ENCODE measurements at regions not wholly inside any gene's neighbourhood (a gene's known extent, or its start where the extent isn't known, plus 50 kb on each side); places are given as distances from the start of the nearest gene placed in this dataset.
"Not testable (repeated sequence)": the region's sequence is repeated elsewhere in the genome, so short reads cannot be mapped to it uniquely, and the experiment has no call there.

- DNase-seq (ENCODE audit: low read depth): no peak
These were observed 217.2 kb upstream of the NOCT start for GRCh38 chr4:138798404-138798803.

- no peak for DNase-seq (ENCODE audit: low read depth)
These were observed 217.9 kb upstream of the NOCT start for GRCh38 chr4:138797646-138798045.

GRCh38 chr4:138796761-138797160 lies 218.8 kb upstream of the NOCT start:
- peak; percentile 1 for DNase-seq (ENCODE audit: low read depth)

GRCh38 chr4:138790706-138791340 lies 224.8 kb upstream of the NOCT start:
- DNase-seq (ENCODE audit: low read depth): no peak

DNA sequence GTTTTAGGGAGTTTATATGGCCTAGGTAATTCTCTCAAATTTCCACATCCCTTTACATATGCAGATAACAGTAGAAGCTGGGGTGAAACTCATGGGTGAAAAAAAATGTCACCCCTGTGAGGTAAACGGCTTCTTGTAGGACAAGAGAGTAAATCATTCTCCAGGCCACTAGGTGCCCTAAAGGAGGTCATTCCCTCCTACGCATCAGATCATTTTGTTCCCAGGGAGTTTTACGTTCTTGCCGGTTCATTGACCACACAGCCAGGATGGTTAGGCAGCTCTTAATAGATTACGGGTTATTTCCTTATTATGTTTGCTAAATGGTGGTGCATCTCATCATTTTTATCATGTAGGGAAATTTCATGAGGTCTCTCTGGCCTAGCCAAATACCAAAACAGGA lies 225.8 kb upstream of the NOCT start:
- no peak for DNase-seq (ENCODE audit: low read depth)

GRCh38 chr4:138788857-138789256 lies 226.7 kb upstream of the NOCT start:
- no peak for DNase-seq (ENCODE audit: low read depth)

DNA sequence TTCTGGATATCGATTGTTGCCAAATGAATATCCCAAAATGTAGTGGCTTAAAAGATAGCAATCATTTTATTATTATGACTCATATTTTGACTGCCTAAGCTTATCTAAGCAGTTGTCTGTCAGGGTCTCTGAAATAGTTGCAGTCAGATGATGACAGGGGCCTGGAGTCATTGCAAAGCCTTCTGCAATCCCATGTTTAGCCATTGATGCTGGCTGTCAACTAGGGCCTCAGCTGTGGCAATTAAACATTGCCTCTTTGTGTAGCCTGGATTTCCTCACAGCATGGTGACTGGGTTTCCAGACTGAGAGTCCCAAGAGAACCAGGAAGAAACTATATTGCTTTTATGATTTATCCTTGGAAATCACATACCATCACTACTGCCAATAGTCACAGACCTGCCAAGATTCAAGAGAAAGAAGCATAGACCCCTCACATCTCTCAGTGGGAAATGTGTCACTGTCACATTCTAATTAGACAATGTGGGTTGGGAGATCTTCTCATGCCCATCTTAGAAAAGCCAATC lies 227.3 kb upstream of the NOCT start:
- no peak for DNase-seq (ENCODE audit: low read depth)

- DNase-seq (ENCODE audit: low read depth): not testable (repeated sequence)
These were observed 235.8 kb upstream of the NOCT start for GRCh38 chr4:138779761-138780160.

GRCh38 chr4:138775890-138776289 lies 239.7 kb upstream of the NOCT start:
- no peak for DNase-seq (ENCODE audit: low read depth)

- DNase-seq (ENCODE audit: low read depth): no peak
These were observed 240.1 kb upstream of the NOCT start for GRCh38 chr4:138775489-138775888.

GRCh38 chr4:138774940-138775339 lies 240.6 kb upstream of the NOCT start:
- DNase-seq (ENCODE audit: low read depth): no peak

DNA sequence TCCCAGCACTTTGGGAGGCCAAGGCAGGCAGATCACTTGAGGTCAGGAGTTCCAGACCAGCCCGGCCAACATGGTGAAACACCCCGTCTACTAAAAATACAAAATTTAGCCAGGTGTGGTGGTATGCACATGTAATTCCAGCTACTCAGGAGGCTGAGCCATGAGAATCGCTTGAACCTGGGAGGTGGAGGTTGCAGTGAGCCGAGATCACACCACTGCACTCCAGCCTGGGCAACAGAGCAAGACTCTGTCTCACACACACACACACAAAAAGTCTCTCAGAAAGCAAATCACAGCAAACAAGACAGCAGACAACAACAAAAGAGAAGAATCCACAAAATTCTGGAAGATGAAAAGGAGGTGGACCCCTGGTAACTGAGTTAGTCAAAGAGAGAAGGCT lies 241.5 kb upstream of the NOCT start:
- DNase-seq (ENCODE audit: low read depth): not testable (repeated sequence)

DNA sequence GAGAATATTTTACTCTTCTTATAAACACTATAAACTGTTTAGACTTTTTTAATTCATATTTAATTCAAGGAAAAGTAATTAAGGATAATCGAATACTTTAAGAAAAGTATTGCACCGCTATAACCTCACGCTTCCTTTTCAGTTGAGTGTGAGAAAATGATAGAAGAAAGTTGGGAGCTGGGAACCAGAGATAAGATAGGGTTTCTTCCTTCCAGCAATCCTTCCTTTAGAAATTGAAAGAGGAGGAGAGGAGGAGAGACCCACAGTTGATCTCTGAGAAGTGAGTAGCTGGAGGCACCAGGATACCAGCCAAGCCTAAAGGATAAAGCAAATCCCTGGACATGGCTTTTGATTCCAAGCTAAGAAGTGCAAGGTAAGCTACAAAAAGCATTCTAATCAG lies 242.3 kb upstream of the NOCT start:
- no peak for DNase-seq (ENCODE audit: low read depth)

GRCh38 chr4:138772366-138772765 lies 243.2 kb upstream of the NOCT start:
- DNase-seq (ENCODE audit: low read depth): no peak

DNA sequence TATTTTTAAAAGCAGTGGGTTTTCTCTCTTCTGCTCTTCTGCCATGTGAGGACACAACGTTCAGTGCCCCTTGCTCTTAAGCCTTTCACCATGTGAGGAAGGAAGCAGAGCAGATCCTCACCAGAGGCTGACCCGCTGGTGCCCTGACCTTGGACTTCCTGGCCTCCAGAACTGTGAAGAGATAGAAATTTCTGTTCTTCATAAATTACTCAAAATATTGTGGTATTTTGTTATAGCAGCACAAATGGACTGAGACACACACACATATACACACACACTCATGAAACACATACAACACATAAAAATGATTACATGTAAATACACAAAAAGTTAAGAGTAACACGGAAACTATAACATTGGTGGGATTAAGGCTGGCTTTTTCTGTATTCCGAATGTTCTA lies 244.8 kb upstream of the NOCT start:
- no peak for DNase-seq (ENCODE audit: low read depth)

GRCh38 chr4:138766332-138766731 lies 249.2 kb upstream of the NOCT start:
- no peak for DNase-seq (ENCODE audit: low read depth)

DNA sequence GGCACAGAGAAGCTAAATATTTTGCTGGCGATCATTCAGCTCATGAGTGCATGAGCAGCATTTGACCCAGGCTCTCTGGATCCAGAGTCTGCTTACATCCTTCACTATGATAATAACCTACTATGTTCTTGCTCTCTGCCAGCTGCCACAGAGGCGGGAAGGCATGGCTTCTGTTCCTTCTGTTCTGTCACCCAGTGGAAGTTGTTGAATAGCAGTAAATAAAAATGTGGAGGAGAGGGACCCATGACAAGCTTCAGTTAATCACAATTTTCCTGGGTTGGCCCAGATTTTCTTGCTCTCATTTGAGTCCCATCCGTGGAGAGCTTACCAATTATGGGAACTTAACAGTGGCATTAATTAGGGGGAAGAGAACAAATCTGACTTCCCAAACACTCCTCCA lies 250.1 kb upstream of the NOCT start:
- DNase-seq (ENCODE audit: low read depth): no peak

DNA sequence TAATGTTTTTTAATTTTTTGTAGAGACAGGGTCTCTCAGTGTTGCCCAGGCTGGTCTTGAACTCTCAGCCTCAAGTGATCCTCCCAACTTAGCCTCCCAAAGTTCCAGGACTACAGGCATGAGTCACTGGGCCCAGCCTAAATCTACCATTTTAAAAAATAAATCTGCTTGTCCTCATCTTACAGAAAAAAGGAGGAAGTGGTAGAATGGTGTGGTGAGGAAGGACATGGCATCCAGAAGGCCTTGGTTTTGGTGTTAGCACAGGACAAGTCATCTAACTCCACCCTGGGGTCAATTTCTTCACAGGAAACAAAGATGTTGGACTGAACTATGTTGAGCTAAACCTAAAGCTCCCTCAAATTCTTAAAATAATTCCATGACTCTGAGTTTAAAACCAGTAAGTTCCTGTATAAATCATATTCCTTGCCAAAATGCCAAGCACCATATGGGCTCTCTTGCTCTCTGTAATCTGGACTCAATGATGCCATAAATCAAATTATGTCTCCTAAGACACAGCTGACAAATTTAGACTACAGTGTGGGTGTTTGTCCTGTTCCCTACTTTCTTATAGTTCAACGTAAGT lies 253.9 kb upstream of the NOCT start:
- DNase-seq (ENCODE audit: low read depth): no peak

GRCh38 chr4:138759554-138759902 lies 256.1 kb upstream of the NOCT start:
- DNase-seq (ENCODE audit: low read depth): no peak

DNA sequence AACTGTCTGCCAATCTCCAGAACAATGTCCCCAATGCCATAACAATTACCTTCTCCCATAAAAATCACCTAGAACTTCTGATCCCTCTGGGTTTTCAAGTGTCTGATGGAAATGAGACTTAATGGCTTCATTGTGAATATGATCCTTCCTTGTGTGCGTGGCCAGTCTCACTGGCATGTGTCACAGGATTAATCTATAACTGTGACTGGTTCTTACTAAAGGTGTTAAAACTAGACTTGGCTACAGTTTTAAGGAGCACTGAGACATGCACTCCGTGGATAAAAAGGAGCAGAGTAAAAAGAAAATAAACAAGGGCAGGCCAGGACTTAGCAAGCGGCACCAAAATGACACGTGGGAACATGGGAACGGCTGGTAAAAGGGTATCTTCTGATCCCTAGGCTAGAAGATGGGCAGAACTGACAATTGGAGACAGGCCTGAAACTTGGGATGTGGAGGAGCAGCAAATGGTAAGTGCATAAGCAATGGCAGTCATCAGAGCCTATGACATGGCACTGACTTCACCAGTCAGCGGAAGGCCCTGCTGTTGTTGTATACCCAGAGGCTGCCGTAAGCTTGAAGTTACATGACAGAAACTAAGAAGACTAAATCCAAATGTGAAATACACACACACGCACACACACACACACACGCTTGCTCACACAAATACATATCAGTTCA lies 256.6 kb upstream of the NOCT start:
- no peak for DNase-seq (ENCODE audit: low read depth)

DNA sequence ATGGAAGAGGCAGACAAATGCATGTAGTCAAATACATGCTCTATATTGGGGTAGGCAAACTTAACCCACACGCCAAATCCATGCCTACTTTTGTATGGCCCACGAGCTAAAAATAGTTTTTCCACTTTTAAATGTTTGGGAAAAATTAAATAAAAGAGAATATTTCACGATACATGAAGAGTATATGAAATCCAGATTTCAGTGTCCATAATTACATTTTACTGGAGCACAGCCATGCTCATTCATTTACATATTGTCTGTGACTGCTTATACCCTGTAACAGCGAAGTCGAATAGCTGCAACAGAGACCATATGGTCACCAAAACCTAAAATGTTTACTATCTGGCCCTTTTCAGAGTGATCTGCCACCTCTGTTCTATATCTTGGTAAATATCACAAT lies 257.4 kb upstream of the NOCT start:
- no peak for DNase-seq (ENCODE audit: low read depth)

- no peak for DNase-seq (ENCODE audit: low read depth)
These were observed 258.1 kb upstream of the NOCT start for GRCh38 chr4:138757432-138757831.

DNA sequence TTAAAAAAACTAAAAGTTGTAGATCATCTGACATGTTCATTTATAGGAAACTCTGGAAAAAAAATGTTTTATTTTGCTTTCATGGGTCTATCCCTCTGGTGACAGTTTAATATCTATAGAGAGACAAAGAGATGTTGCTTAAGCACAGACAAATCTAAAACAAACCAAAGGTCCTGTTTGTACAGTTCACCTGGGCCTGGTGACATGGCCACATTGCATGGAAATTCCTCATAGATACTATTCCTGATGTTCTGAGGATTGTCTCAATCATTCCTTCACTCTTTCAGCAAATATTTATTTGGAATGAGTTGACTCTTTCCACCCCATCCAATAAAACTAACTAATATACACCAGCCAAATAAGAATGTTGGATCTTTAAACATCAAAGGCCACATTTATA lies 259.1 kb upstream of the NOCT start:
- DNase-seq (ENCODE audit: low read depth): no peak
